DOHH2 (cell line): ENCODE measurements at regions not wholly inside any gene's neighbourhood (a gene's known extent, or its start where the extent isn't known, plus 50 kb on each side); places are given as distances from the start of the nearest gene placed in this dataset.

Experiments
- H3F3A ChIP-seq: fragments of 200-600 bp; sonication (generic), shearing (Covaris generic); 2 replicates; pipeline ENCODE4 v1.6.0; 2016; ENCODE audit warnings: antibody characterized with exemption, mild to moderate bottlenecking; ENCODE audit not compliant: control insufficient read depth, insufficient read depth
- H3K27ac ChIP-seq: fragments of 200-600 bp; sonication (generic); 2 replicates; pipeline ENCODE4 v1.5.1; 2014; ENCODE audit warnings: low read depth, mild to moderate bottlenecking, low read length, moderate library complexity
- H3K27me3 ChIP-seq: fragments of 200-600 bp; sonication (generic); 2 replicates; pipeline ENCODE4 v1.6.1; 2014; ENCODE audit warnings: mild to moderate bottlenecking, low read length, mixed read lengths; ENCODE audit not compliant: control insufficient read depth
- H3K36me3 ChIP-seq: fragments of 200-600 bp; sonication (generic); 2 replicates; pipeline ENCODE4 v1.6.1; 2014; ENCODE audit warnings: mild to moderate bottlenecking, low read length, moderate library complexity, mixed read lengths; ENCODE audit not compliant: control insufficient read depth
- H3K4me1 ChIP-seq: fragments of 200-600 bp; sonication (generic); 2 replicates; pipeline ENCODE4 v1.6.1; 2014; ENCODE audit warnings: mild to moderate bottlenecking, low read length, mixed read lengths; ENCODE audit not compliant: control insufficient read depth
- H3K4me2 ChIP-seq: fragments of 200-600 bp; sonication (generic); 2 replicates; pipeline ENCODE4 v1.6.0; 2014; ENCODE audit warnings: mild to moderate bottlenecking, low read length, moderate library complexity
- H3K4me3 ChIP-seq: fragments of 200-600 bp; sonication (generic); 2 replicates; pipeline ENCODE4 v1.5.1; 2014; ENCODE audit warnings: mild to moderate bottlenecking, low read length, mixed read lengths
- H3K79me2 ChIP-seq: fragments of 200-600 bp; sonication (generic); 2 replicates; pipeline ENCODE4 v1.6.1; 2014; ENCODE audit warnings: mild to moderate bottlenecking, low read length, mixed read lengths; ENCODE audit not compliant: control insufficient read depth
- H3K9me2 ChIP-seq: fragments of 200-600 bp; sonication (generic); replicated peaks from 2 replicates; pipeline ENCODE4 v1.6.1; 2014; ENCODE audit warnings: mild to moderate bottlenecking, low read length, mixed read lengths; ENCODE audit not compliant: control insufficient read depth
- H3K9me3 ChIP-seq: fragments of 200-600 bp; sonication (generic); 2 replicates; pipeline ENCODE4 v1.6.1; 2014; ENCODE audit warnings: antibody characterized with exemption, low read length, mixed read lengths; ENCODE audit not compliant: control insufficient read depth, insufficient read depth
- H4K20me1 ChIP-seq: fragments of 200-600 bp; sonication (generic); 2 replicates; pipeline ENCODE4 v1.6.0; 2014; ENCODE audit warnings: low read depth, mild to moderate bottlenecking, antibody characterized with exemption, low read length, moderate library complexity; ENCODE audit not compliant: control insufficient read depth, insufficient read depth
- CTCF ChIP-seq: fragments of 200-600 bp; sonication (generic); IDR thresholded peaks from one replicate; pipeline ENCODE4 v1.5.1; 2014; ENCODE audit warnings: antibody characterized with exemption, mild to moderate bottlenecking, low read depth, low read length; ENCODE audit not compliant: poor library complexity, severe bottlenecking
- EZH2phosphoT487 ChIP-seq: fragments of 200-600 bp; sonication (generic); IDR thresholded peaks from 2 replicates; pipeline ENCODE4 v1.6.1; 2017; ENCODE audit warnings: borderline replicate concordance, mild to moderate bottlenecking, antibody characterized with exemption, low read length, moderate library complexity, mixed read lengths

- Histone ChIP-seq H3K27me3 (no peaks in the 10 kb centered on the region), H3K36me3 (no peaks in the 10 kb centered on the region), H3K9me2 (no peaks in the 10 kb centered on the region), H3K9me3 (no peaks in the 10 kb centered on the region), H3K4me1 (no peaks in the 10 kb centered on the region), H3F3A (no peaks in the 10 kb centered on the region), H4K20me1 (no peaks in the 10 kb centered on the region), H3K4me3 (no peak overlapping the region), H3K27ac (no peak overlapping the region), H3K79me2 (no peaks in the 10 kb centered on the region), H3K4me2 (no peak overlapping the region)
- no peak for TF ChIP-seq EZH2phosphoT487
- no peak for TF ChIP-seq CTCF
These were observed 579.5 kb downstream of the EPHB1 start for GRCh38 chr3:135374571-135374970.

DNA sequence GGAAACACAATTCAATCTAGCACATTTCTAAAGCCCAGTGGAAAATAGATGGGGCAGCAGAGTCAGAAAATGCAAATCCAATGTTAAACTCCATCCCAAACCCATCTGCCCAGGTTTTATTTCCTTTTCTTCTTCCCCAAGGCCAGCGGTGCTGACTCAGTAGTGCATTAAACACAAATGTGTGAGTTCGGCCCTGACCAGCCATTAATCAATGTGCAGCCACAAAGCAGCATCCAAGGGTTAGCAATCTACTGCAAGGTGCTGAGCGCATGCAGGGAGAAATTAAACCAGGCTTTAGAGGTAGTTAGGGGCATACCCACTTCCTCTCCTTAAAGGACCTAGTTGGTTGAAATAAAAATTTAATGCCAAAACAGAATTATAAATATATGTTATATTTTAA lies 583.3 kb upstream of the PPP2R3A start:
- Histone ChIP-seq H3K27ac (no peak overlapping the region), H3K4me3 (no peak overlapping the region), H3K27me3 (no peaks in the 10 kb centered on the region), H3F3A (no peaks in the 10 kb centered on the region), H3K79me2 (no peaks in the 10 kb centered on the region), H3K4me1 (no peaks in the 10 kb centered on the region), H3K9me3 (no peaks in the 10 kb centered on the region), H3K4me2 (no peak overlapping the region), H3K36me3 (no peaks in the 10 kb centered on the region), H4K20me1 (no peaks in the 10 kb centered on the region), H3K9me2 (no peaks in the 10 kb centered on the region)
- TF ChIP-seq CTCF (no peak), EZH2phosphoT487 (no peak)

DNA sequence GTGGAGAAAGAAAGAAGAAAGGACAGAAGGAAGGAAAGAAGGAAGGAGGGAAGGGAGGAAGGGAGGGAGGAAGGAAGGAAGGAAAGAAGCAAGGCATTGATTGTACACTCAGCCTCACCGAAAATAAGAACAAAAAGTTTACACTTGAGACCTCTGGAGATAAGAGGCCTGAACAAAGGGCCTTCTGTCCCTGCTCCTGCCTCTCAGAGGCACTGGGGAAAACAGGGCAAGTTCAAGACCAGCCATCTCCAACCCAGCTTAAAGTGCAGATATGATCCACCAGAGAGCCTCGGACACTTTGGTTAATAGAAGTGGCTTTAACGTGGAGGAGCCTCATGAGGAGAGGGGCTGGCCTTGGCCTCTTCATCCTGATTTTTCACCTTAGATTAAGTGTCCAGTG lies 582.9 kb upstream of the PPP2R3A start:
- Histone ChIP-seq H3K27me3 (no peaks in the 10 kb centered on the region), H3K36me3 (no peaks in the 10 kb centered on the region), H3K4me2 (no peak overlapping the region), H3K9me2 (no peaks in the 10 kb centered on the region), H3K4me1 (no peaks in the 10 kb centered on the region), H3K27ac (no peak overlapping the region), H3K79me2 (no peaks in the 10 kb centered on the region), H3F3A (no peaks in the 10 kb centered on the region), H4K20me1 (no peaks in the 10 kb centered on the region), H3K4me3 (no peak overlapping the region), H3K9me3 (no peaks in the 10 kb centered on the region)
- TF ChIP-seq CTCF (no peak), EZH2phosphoT487 (no peak)

DNA sequence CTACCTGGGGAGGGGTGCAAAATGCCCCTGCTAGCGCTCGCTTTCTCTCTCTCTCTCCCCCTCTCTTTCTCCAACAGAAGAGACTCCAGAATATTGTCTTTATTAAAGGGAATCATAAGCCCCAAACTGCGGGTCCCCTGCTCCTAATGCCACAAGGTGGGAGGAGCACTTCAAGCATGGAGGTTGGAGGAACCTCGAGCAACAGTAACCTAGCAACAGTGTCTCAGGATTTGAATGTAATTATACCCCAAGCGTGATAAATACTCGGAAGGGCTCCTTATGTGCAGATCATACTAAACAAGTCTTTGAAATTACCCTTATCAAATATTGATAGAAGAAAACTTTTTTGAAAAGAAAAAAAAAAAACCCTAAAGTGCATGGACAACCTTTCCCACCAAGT lies 582.2 kb upstream of the PPP2R3A start:
- Histone ChIP-seq H3K27ac (no peak overlapping the region), H3K79me2 (no peaks in the 10 kb centered on the region), H3K27me3 (no peaks in the 10 kb centered on the region), H3K4me2 (no peak overlapping the region), H3K4me3 (no peak overlapping the region), H3K4me1 (no peaks in the 10 kb centered on the region), H4K20me1 (no peaks in the 10 kb centered on the region), H3K9me2 (no peaks in the 10 kb centered on the region), H3F3A (no peaks in the 10 kb centered on the region), H3K9me3 (no peaks in the 10 kb centered on the region), H3K36me3 (no peaks in the 10 kb centered on the region)
- TF ChIP-seq EZH2phosphoT487: no peak
- no peak for TF ChIP-seq CTCF
